ENCODE measurements at regions not wholly inside any gene's neighbourhood (a gene's known extent, or its start where the extent isn't known, plus 50 kb on each side); places are given as distances from the start of the nearest gene placed in this dataset.

DNA sequence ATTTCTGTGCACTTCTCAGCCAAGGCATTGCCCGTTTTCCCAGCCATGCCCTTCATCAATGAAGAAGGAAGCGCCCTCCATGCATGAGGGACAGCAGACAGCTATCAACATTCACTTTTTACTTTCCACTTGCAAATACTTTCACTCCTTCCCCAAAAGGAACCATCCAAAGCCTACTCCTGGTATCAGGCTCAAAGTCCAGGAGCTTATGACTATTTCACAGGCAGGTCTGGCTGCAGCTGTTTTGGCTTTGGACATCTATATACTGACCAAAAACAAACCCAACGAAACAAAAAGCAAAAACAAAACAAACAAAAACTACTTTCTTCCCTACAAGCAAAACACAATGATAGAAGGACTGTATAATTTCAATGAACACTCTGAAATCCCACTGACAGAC, 825.1 kb downstream of the RNF144A start:
- no peaks in the 10 kb centered on the region for H4K20me1 ChIP-seq (ENCODE audit: control insufficient read depth, insufficient read depth, low read depth, low read length)
- TF ChIP-seq, protein P1, sequence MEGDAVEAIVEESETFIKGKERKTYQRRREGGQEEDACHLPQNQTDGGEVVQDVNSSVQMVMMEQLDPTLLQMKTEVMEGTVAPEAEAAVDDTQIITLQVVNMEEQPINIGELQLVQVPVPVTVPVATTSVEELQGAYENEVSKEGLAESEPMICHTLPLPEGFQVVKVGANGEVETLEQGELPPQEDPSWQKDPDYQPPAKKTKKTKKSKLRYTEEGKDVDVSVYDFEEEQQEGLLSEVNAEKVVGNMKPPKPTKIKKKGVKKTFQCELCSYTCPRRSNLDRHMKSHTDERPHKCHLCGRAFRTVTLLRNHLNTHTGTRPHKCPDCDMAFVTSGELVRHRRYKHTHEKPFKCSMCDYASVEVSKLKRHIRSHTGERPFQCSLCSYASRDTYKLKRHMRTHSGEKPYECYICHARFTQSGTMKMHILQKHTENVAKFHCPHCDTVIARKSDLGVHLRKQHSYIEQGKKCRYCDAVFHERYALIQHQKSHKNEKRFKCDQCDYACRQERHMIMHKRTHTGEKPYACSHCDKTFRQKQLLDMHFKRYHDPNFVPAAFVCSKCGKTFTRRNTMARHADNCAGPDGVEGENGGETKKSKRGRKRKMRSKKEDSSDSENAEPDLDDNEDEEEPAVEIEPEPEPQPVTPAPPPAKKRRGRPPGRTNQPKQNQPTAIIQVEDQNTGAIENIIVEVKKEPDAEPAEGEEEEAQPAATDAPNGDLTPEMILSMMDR (IDR thresholded peaks at IDR 0.05; ENCODE audit: low read depth, low read length, poor library complexity, severe bottlenecking) = no peak
- TF ChIP-seq EZH2phosphoT487 (IDR thresholded peaks at IDR 0.05; ENCODE audit: borderline replicate concordance, low read length) = no peak
- H3K79me2 ChIP-seq (ENCODE audit: control insufficient read depth, low read length) = no peaks in the 10 kb centered on the region
- no peaks in the 10 kb centered on the region for H3K9me2 ChIP-seq (replicated peaks; ENCODE audit: control insufficient read depth, low read length)
- H3F3A ChIP-seq (ENCODE audit: control insufficient read depth, insufficient read depth) = no peaks in the 10 kb centered on the region
- H3K9me3 ChIP-seq (ENCODE audit: control insufficient read depth, insufficient read depth, low read length) = peaks cover 6% of the 10 kb centered on the region; the same call in 1 of the 2 replicates
- no peak overlapping the region for H3K4me3 ChIP-seq (ENCODE audit: low read length)
- no peak overlapping the region for H3K4me2 ChIP-seq (ENCODE audit: low read length)
- no peaks in the 10 kb centered on the region for H3K36me3 ChIP-seq (ENCODE audit: control insufficient read depth, low read length)
- no peak overlapping the region for H3K27ac ChIP-seq (ENCODE audit: low read depth, low read length)
- no peaks in the 10 kb centered on the region for H3K27me3 ChIP-seq (ENCODE audit: control insufficient read depth, low read length)
- no peaks in the 10 kb centered on the region for H3K4me1 ChIP-seq (ENCODE audit: control insufficient read depth, low read length)

DNA sequence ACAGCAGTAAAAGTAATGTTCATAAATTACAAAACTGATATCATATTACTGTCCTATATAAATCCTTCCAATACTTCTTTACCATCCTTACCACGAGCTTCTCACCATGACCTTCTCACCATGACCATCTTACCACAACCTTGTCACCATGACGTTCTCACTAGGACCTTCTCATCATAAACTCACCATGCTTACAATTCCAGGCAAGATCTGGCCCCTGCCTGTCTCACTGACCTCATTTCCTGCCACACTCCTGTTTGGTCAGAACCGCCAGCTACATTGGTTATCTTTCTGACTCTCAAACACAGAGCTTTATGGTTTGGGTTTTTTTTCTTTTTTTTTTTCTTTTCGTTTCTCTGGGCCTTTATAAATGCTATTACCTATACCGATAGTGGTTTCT, 827.6 kb downstream of the RNF144A start:
- H3K4me1 ChIP-seq (ENCODE audit: control insufficient read depth, low read length) = no peaks in the 10 kb centered on the region
- H4K20me1 ChIP-seq (ENCODE audit: control insufficient read depth, insufficient read depth, low read depth, low read length) = no peaks in the 10 kb centered on the region
- H3K4me2 ChIP-seq (ENCODE audit: low read length) = no peak overlapping the region
- no peak for TF ChIP-seq EZH2phosphoT487 (IDR thresholded peaks at IDR 0.05; ENCODE audit: borderline replicate concordance, low read length)
- TF ChIP-seq, protein P1 (IDR thresholded peaks at IDR 0.05; ENCODE audit: low read depth, low read length, poor library complexity, severe bottlenecking) = no peak
- H3F3A ChIP-seq (ENCODE audit: control insufficient read depth, insufficient read depth) = no peaks in the 10 kb centered on the region
- no peaks in the 10 kb centered on the region for H3K79me2 ChIP-seq (ENCODE audit: control insufficient read depth, low read length)
- no peaks in the 10 kb centered on the region for H3K9me2 ChIP-seq (replicated peaks; ENCODE audit: control insufficient read depth, low read length)
- peaks cover 10% of the 10 kb centered on the region; the same call in 1 of the 2 replicates for H3K9me3 ChIP-seq (ENCODE audit: control insufficient read depth, insufficient read depth, low read length)
- no peak overlapping the region for H3K27ac ChIP-seq (ENCODE audit: low read depth, low read length)
- no peaks in the 10 kb centered on the region for H3K27me3 ChIP-seq (ENCODE audit: control insufficient read depth, low read length)
- H3K36me3 ChIP-seq (ENCODE audit: control insufficient read depth, low read length) = no peaks in the 10 kb centered on the region
- H3K4me3 ChIP-seq (ENCODE audit: low read length) = no peak overlapping the region

DNA sequence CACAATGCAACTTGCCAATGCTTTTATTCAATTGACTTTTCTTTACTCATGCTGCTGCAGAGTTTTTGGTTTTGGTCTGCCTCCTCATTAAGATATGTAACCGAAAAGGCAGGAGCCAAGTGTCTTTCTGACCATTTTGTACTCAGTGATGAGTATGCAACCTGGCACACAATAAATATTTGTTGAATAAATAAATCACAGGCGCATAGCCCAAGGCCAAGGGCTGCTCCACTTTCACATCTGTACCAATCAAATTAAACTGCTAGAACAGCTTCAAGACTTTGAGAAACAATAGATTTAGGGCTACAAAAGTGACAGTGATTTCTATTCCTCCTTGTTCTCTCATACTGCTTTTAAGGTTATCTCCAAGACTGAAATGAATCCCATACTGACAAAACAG, 828.2 kb downstream of the RNF144A start:
- Histone ChIP-seq H3K4me1 (ENCODE audit: control insufficient read depth, low read length) (no peaks in the 10 kb centered on the region), H3K27me3 (ENCODE audit: control insufficient read depth, low read length) (no peaks in the 10 kb centered on the region), H3K4me2 (ENCODE audit: low read length) (no peak overlapping the region), H3K9me3 (ENCODE audit: control insufficient read depth, insufficient read depth, low read length) (peaks cover 10% of the 10 kb centered on the region; the same call in 1 of the 2 replicates), H3K4me3 (ENCODE audit: low read length) (no peak overlapping the region), H3K27ac (ENCODE audit: low read depth, low read length) (no peak overlapping the region), H4K20me1 (ENCODE audit: control insufficient read depth, insufficient read depth, low read depth, low read length) (no peaks in the 10 kb centered on the region), H3F3A (ENCODE audit: control insufficient read depth, insufficient read depth) (no peaks in the 10 kb centered on the region), H3K79me2 (ENCODE audit: control insufficient read depth, low read length) (no peaks in the 10 kb centered on the region), H3K9me2 (replicated peaks; ENCODE audit: control insufficient read depth, low read length) (no peaks in the 10 kb centered on the region), H3K36me3 (ENCODE audit: control insufficient read depth, low read length) (no peaks in the 10 kb centered on the region)
- no peak for TF ChIP-seq EZH2phosphoT487 (IDR thresholded peaks at IDR 0.05; ENCODE audit: borderline replicate concordance, low read length)
- TF ChIP-seq, protein P1 (IDR thresholded peaks at IDR 0.05; ENCODE audit: low read depth, low read length, poor library complexity, severe bottlenecking) = no peak

All from DOHH2 (cell line).